GM19467 (cell line): ENCODE measurements at regions not wholly inside any gene's neighbourhood (a gene's known extent, or its start where the extent isn't known, plus 50 kb on each side); places are given as distances from the start of the nearest gene placed in this dataset.
A peak's percentile ranks its signal among the peaks of the same experiment; 100 is the strongest.
"Not testable (repeated sequence)": the region's sequence is repeated elsewhere in the genome, so short reads cannot be mapped to it uniquely, and the experiment has no call there.

Experiments
- ATAC-seq: cut with Tn5 transposase; IDR thresholded peaks from one replicate; pipeline ENCODE4 v1.9.1; 2021; ENCODE audit warnings: mild to moderate bottlenecking, moderate library complexity; ENCODE audit not compliant: unreplicated experiment

- ATAC-seq, result not testable (repeated sequence)
Observed at GRCh38 chr12:125353002-125353401, 287.8 kb downstream of the AACS start.

GRCh38 chr12:125353871-125354270 is 288.6 kb downstream of the AACS start:
- ATAC-seq, result no peak

- no peak for ATAC-seq
Observed at GRCh38 chr12:125355614-125356013, 290.4 kb downstream of the AACS start.

- ATAC-seq, result no peak
Observed at GRCh38 chr12:125356111-125356510, 290.9 kb downstream of the AACS start.

GRCh38 chr12:125357561-125357960 is 292.3 kb downstream of the AACS start:
- no peak for ATAC-seq

GRCh38 chr12:125360540-125360939 is 295.3 kb downstream of the AACS start:
- ATAC-seq, result no peak

GRCh38 chr12:125371033-125371432 is 305.8 kb downstream of the AACS start:
- no peak for ATAC-seq

GRCh38 chr12:125372085-125372484 is 306.9 kb downstream of the AACS start:
- no peak for ATAC-seq

- no peak for ATAC-seq
Observed at GRCh38 chr12:125373375-125373774, 308.1 kb downstream of the AACS start.

GRCh38 chr12:125376422-125376821 is 311.2 kb downstream of the AACS start:
- ATAC-seq, result no peak

GRCh38 chr12:125377093-125377492 is 311.9 kb downstream of the AACS start:
- ATAC-seq, result no peak

GRCh38 chr12:125381373-125381772 is 316.1 kb downstream of the AACS start:
- no peak for ATAC-seq

GRCh38 chr12:125382926-125383325 is 317.7 kb downstream of the AACS start:
- no peak for ATAC-seq

- no peak for ATAC-seq
Observed at GRCh38 chr12:125386652-125387051, 321.4 kb downstream of the AACS start.

- no peak for ATAC-seq
Observed at GRCh38 chr12:125387206-125387605, 322.0 kb downstream of the AACS start.

GRCh38 chr12:125389061-125389697 is 323.9 kb downstream of the AACS start:
- ATAC-seq, result no peak

- ATAC-seq, result no peak
Observed at GRCh38 chr12:125393569-125393968, 328.3 kb downstream of the AACS start.

- ATAC-seq, result no peak
Observed at GRCh38 chr12:125395583-125396215, 330.5 kb downstream of the AACS start.

GRCh38 chr12:125399489-125399888 is 334.3 kb downstream of the AACS start:
- ATAC-seq, result no peak

GRCh38 chr12:125402874-125403789 is 337.9 kb downstream of the AACS start:
- no peak for ATAC-seq

- ATAC-seq, result no peak
Observed at GRCh38 chr12:125403843-125404242, 338.6 kb downstream of the AACS start.

GRCh38 chr12:125406131-125406530 is 340.9 kb downstream of the AACS start:
- ATAC-seq, result peak; percentile 87
